ENCODE measurements at regions not wholly inside any gene's neighbourhood (a gene's known extent, or its start where the extent isn't known, plus 50 kb on each side); places are given as distances from the start of the nearest gene placed in this dataset.

DNA sequence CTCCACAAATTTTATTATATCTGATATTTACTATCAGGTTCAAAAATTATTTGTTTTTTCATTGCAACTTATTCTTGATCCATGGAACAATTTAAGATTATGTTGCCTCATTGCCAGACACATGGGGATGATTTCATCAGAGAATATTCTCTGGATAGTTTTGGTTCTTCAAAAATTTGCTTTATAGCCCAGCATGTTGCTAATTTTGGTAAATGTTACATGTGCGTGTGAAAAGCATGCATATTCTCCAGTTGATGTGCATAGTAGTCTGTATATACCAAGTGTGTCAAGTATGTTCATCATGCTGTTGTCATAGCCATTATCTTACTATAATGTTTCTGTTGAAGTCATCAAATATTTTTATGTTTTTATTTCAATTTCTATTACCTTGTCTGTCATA is 122.3 kb downstream of the RFC3 start:
- TF ChIP-seq POLR2A (IDR thresholded peaks at IDR 0.05; ENCODE audit: low read length): no peak
- TF ChIP-seq GATA1 (IDR thresholded peaks at IDR 0.05; ENCODE audit: low read depth, low read length): no peak

All from erythroblast (primary cell).